ENCODE measurements at regions not wholly inside any gene's neighbourhood (a gene's known extent, or its start where the extent isn't known, plus 50 kb on each side); places are given as distances from the start of the nearest gene placed in this dataset.

DNA sequence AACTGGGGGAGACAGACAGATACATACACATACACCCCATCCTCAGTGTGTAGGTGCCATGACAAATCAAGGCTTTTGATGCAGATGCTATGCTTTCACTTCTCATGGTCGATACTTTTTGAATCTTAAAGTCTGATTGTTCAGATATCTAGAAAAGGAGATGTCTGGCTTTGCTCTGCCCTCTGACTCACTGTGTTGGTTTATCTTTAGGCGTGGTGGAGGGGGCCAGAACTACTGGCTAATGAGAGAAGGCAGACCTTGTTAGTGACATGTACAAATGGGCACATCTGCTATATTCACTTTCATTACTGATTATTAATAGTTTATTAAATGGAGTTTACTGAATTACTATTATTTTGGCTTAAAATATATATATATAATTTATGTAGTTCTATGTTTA, 444.3 kb upstream of the RGS6 start:
- Histone ChIP-seq H3F3A (ENCODE audit: insufficient read depth, low read length, poor library complexity, severe bottlenecking) (no peaks in the 10 kb centered on the region), H3K36me3 (ENCODE audit: insufficient read depth, low read length) (no peaks in the 10 kb centered on the region), H3K27ac (ENCODE audit: low read length) (no peak overlapping the region), H2AFZ (ENCODE audit: low read depth, low read length) (no peak overlapping the region), H3K9me3 (ENCODE audit: low read length) (no peaks in the 10 kb centered on the region), H3K9me2 (ENCODE audit: insufficient read depth, low read length) (no peaks in the 10 kb centered on the region), H4K20me1 (ENCODE audit: insufficient read depth) (no peaks in the 10 kb centered on the region), H3K27me3 (ENCODE audit: insufficient read depth, low read depth, low read length) (no peaks in the 10 kb centered on the region), H3K79me2 (replicated peaks; ENCODE audit: insufficient read depth, low read length) (no peaks in the 10 kb centered on the region), H3K9ac (ENCODE audit: low read length) (no peak overlapping the region), H3K4me3 (ENCODE audit: low read length) (no peak overlapping the region), H3K4me2 (ENCODE audit: low read length) (no peak overlapping the region)
- no peak for TF ChIP-seq EP300 (conservative IDR thresholded peaks at IDR 0.05; ENCODE audit: poor library complexity, severe bottlenecking)
- TF ChIP-seq, protein P1, sequence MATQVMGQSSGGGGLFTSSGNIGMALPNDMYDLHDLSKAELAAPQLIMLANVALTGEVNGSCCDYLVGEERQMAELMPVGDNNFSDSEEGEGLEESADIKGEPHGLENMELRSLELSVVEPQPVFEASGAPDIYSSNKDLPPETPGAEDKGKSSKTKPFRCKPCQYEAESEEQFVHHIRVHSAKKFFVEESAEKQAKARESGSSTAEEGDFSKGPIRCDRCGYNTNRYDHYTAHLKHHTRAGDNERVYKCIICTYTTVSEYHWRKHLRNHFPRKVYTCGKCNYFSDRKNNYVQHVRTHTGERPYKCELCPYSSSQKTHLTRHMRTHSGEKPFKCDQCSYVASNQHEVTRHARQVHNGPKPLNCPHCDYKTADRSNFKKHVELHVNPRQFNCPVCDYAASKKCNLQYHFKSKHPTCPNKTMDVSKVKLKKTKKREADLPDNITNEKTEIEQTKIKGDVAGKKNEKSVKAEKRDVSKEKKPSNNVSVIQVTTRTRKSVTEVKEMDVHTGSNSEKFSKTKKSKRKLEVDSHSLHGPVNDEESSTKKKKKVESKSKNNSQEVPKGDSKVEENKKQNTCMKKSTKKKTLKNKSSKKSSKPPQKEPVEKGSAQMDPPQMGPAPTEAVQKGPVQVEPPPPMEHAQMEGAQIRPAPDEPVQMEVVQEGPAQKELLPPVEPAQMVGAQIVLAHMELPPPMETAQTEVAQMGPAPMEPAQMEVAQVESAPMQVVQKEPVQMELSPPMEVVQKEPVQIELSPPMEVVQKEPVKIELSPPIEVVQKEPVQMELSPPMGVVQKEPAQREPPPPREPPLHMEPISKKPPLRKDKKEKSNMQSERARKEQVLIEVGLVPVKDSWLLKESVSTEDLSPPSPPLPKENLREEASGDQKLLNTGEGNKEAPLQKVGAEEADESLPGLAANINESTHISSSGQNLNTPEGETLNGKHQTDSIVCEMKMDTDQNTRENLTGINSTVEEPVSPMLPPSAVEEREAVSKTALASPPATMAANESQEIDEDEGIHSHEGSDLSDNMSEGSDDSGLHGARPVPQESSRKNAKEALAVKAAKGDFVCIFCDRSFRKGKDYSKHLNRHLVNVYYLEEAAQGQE (IDR thresholded peaks at IDR 0.05; ENCODE audit: borderline replicate concordance): no peak

DNA sequence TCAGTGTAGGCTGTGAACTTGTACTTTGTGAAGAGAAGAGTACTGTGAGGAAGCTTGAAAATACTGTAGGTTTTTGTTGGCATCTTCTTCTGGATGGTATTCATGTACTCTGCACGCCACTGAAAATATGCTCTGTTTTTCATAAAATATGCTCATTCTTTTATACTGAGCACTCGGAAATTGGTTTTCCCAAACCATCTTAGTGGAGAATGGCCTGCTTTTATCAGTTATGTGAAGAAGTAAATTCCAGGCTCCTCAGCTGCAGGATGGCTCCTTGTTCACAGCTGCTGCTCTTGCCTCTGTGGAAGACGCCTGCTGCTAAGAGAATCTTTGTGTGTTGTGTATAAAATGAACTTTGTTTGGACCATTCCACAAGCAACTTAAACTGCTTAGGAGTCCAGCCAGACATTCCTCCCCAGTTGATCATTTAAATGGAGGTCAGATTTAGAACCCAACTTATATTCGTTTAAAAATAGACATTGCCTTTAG, 443.5 kb upstream of the RGS6 start:
- H3K4me3 ChIP-seq (ENCODE audit: low read length): no peak overlapping the region
- no peaks in the 10 kb centered on the region for H3K27me3 ChIP-seq (ENCODE audit: insufficient read depth, low read depth, low read length)
- no peaks in the 10 kb centered on the region for H3F3A ChIP-seq (ENCODE audit: insufficient read depth, low read length, poor library complexity, severe bottlenecking)
- no peaks in the 10 kb centered on the region for H3K36me3 ChIP-seq (ENCODE audit: insufficient read depth, low read length)
- H3K9ac ChIP-seq (ENCODE audit: low read length): no peak overlapping the region
- no peak overlapping the region for H3K27ac ChIP-seq (ENCODE audit: low read length)
- no peaks in the 10 kb centered on the region for H4K20me1 ChIP-seq (ENCODE audit: insufficient read depth)
- H3K9me3 ChIP-seq (ENCODE audit: low read length): no peaks in the 10 kb centered on the region
- H3K79me2 ChIP-seq (replicated peaks; ENCODE audit: insufficient read depth, low read length): no peaks in the 10 kb centered on the region
- no peak for TF ChIP-seq MXI1 (conservative IDR thresholded peaks at IDR 0.05; ENCODE audit: poor library complexity, severe bottlenecking)
- no peak for TF ChIP-seq SMC3 (conservative IDR thresholded peaks at IDR 0.05; ENCODE audit: poor library complexity)
- no peak for TF ChIP-seq EZH2 (IDR thresholded peaks at IDR 0.05; ENCODE audit: borderline replicate concordance, insufficient read depth, low read length, poor library complexity, severe bottlenecking)
- no peak for TF ChIP-seq TAF1 (IDR thresholded peaks at IDR 0.05; ENCODE audit: low read depth)
- no peak for TF ChIP-seq EP300 (conservative IDR thresholded peaks at IDR 0.05; ENCODE audit: poor library complexity, severe bottlenecking)
- TF ChIP-seq, protein P1 (IDR thresholded peaks at IDR 0.05; ENCODE audit: borderline replicate concordance): no peak
- TF ChIP-seq, protein P2, sequence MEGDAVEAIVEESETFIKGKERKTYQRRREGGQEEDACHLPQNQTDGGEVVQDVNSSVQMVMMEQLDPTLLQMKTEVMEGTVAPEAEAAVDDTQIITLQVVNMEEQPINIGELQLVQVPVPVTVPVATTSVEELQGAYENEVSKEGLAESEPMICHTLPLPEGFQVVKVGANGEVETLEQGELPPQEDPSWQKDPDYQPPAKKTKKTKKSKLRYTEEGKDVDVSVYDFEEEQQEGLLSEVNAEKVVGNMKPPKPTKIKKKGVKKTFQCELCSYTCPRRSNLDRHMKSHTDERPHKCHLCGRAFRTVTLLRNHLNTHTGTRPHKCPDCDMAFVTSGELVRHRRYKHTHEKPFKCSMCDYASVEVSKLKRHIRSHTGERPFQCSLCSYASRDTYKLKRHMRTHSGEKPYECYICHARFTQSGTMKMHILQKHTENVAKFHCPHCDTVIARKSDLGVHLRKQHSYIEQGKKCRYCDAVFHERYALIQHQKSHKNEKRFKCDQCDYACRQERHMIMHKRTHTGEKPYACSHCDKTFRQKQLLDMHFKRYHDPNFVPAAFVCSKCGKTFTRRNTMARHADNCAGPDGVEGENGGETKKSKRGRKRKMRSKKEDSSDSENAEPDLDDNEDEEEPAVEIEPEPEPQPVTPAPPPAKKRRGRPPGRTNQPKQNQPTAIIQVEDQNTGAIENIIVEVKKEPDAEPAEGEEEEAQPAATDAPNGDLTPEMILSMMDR (IDR thresholded peaks at IDR 0.05; ENCODE audit: poor library complexity, severe bottlenecking): no peak
- no peak for TF ChIP-seq RAD21 (conservative IDR thresholded peaks at IDR 0.05)
- TF ChIP-seq POLR2AphosphoS5 (IDR thresholded peaks at IDR 0.05): no peak
- H2AFZ ChIP-seq (ENCODE audit: low read depth, low read length): no peak overlapping the region
- no peaks in the 10 kb centered on the region for H3K9me2 ChIP-seq (ENCODE audit: insufficient read depth, low read length)
- H3K4me2 ChIP-seq (ENCODE audit: low read length): no peak overlapping the region
